HUES6 (cell line): ENCODE measurements at regions not wholly inside any gene's neighbourhood (a gene's known extent, or its start where the extent isn't known, plus 50 kb on each side); places are given as distances from the start of the nearest gene placed in this dataset.
"Not testable (repeated sequence)": the region's sequence is repeated elsewhere in the genome, so short reads cannot be mapped to it uniquely, and the experiment has no call there.

Source experiments
- H3K27ac ChIP-seq: 2 replicates; pipeline ENCODE4 v1.7.0; 2013; ENCODE audit warnings: low read depth, mild to moderate bottlenecking, low read length, inconsistent platforms
- H3K27me3 ChIP-seq: 2 replicates; pipeline ENCODE4 v1.6.1; 2013; ENCODE audit warnings: low read length; ENCODE audit not compliant: control insufficient read depth, insufficient read depth
- H3K36me3 ChIP-seq: 2 replicates; pipeline ENCODE4 v1.6.1; 2013; ENCODE audit warnings: low read length; ENCODE audit not compliant: control insufficient read depth, insufficient read depth
- H3K4me1 ChIP-seq: 2 replicates; pipeline ENCODE4 v1.6.1; 2013; ENCODE audit warnings: low read length; ENCODE audit not compliant: control insufficient read depth, insufficient read depth
- H3K4me3 ChIP-seq: 2 replicates; pipeline ENCODE4 v1.5.1; 2013; ENCODE audit warnings: low read depth, low read length
- H3K9ac ChIP-seq: one replicate; pipeline ENCODE4 v1.6.1; 2013; ENCODE audit warnings: mild to moderate bottlenecking, low read length
- H3K9me3 ChIP-seq: 2 replicates; pipeline ENCODE4 v1.6.1; 2013; ENCODE audit warnings: low read depth, low read length; ENCODE audit not compliant: control insufficient read depth, insufficient read depth

- Histone ChIP-seq H3K4me3 (no peak overlapping the region), H3K9ac (no peak overlapping the region), H3K9me3 (0 out of 2 replicates have a peak, but pooled peaks cover 2% of the 10 kb centered on the region), H3K36me3 (no peaks in the 10 kb centered on the region), H3K27ac (no peak overlapping the region), H3K27me3 (no peaks in the 10 kb centered on the region), H3K4me1 (no peaks in the 10 kb centered on the region)
Measured at GRCh38 chr7:12827219-12827821, 139.9 kb downstream of the ARL4A start.

GRCh38 chr7:12827920-12828319, 140.5 kb downstream of the ARL4A start:
- Histone ChIP-seq H3K4me1 (no peaks in the 10 kb centered on the region), H3K36me3 (no peaks in the 10 kb centered on the region), H3K27ac (no peak overlapping the region), H3K27me3 (no peaks in the 10 kb centered on the region), H3K9me3 (peaks cover 3% of the 10 kb centered on the region), H3K9ac (no peak overlapping the region), H3K4me3 (no peak overlapping the region)

GRCh38 chr7:12831024-12831423, 143.6 kb downstream of the ARL4A start:
- Histone ChIP-seq H3K9ac (no peak overlapping the region), H3K9me3 (peaks cover 24% of the 10 kb centered on the region), H3K4me1 (no peaks in the 10 kb centered on the region), H3K27me3 (no peaks in the 10 kb centered on the region), H3K27ac (no peak overlapping the region), H3K4me3 (no peak overlapping the region), H3K36me3 (no peaks in the 10 kb centered on the region)

DNA sequence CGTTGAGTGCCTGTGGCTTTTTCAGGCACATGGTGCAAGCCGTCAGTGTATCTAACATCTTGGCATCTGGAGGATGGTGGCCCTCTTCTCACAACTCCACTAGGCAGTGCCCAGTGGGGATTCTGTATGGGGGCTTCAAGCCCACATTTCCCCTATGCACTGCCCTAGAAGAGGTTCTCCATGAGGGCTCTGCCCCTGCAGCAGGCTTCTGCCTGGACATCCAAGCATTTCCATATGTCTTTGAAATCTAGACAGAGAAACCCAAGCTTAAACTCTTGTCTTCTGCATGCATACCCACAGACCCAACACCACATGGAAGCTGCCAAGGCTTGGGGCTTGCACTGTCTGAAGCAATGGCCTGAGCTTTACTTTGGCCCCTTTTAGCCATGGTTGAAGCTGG, 146.4 kb downstream of the ARL4A start:
- Histone ChIP-seq H3K27ac (no peak overlapping the region), H3K4me1 (peaks cover 3% of the 10 kb centered on the region; the same call in 1 of the 2 replicates), H3K27me3 (no peaks in the 10 kb centered on the region), H3K9ac (no peak overlapping the region), H3K4me3 (no peak overlapping the region), H3K36me3 (no peaks in the 10 kb centered on the region), H3K9me3 (peaks cover 24% of the 10 kb centered on the region)

DNA sequence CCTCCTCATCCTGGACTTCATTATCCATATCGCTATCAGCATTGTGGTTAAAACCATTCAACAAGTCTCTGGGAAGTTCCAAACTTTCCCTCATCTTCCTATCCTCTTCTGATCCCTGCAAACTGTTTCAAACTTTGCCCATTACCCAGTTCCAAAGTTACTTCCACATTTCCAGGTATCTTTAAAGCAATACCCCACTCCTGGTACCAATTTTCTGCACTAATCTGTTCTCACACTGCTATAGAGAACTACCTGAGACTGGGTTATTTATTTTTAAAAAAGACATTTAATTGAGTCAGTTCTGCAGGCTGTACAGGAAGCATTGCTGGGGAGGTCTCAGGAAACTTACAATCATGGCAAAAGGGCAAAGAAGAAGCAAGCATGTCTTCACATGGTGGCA, 147.3 kb downstream of the ARL4A start:
- Histone ChIP-seq H3K4me1 (peaks cover 9% of the 10 kb centered on the region), H3K27ac (no peak overlapping the region), H3K27me3 (no peaks in the 10 kb centered on the region), H3K9me3 (peaks cover 24% of the 10 kb centered on the region), H3K36me3 (no peaks in the 10 kb centered on the region), H3K4me3 (no peak overlapping the region), H3K9ac (no peak overlapping the region)

DNA sequence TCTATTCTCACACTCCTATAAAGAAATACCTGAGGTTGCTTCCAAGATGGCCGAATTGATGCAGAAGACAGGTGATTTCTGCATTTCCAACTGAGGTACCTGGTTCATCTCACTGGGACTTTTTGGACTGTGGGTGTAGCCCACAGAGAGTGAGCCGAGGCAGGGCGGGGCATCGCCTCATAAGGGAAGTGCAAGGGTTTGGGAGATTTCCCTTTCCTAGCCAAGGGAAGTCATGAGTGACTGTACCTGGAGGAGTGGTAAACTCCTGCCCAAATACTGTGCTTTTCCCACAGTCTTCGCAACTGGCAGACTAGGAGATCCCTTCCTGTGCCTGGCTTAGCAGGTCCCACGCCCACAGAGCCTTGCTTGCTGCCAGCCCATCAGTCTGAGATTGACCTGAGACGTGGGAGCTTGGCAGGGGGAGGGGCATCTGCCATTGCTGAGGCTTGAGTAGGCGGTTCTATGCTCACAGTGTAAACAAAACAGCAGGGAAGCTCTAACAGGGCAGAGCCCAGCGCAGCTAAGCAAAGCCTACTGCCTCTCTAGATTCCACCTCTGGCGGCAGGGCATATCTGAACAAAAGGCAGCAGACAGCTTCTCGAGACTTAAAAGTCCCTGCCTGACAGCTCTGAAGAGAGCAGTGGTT, 152.2 kb downstream of the ARL4A start:
- H3K27ac ChIP-seq, result no peak overlapping the region
- H3K4me1 ChIP-seq, result peaks cover 16% of the 10 kb centered on the region
- peak overlapping the region; percentile 52 for H3K4me3 ChIP-seq
- no peaks in the 10 kb centered on the region for H3K27me3 ChIP-seq
- H3K9ac ChIP-seq, result no peak overlapping the region
- no peaks in the 10 kb centered on the region for H3K36me3 ChIP-seq
- peaks cover 6% of the 10 kb centered on the region for H3K9me3 ChIP-seq

- H3K9me3 ChIP-seq, result peaks cover 25% of the 10 kb centered on the region
- H3K27me3 ChIP-seq, H3K4me3 ChIP-seq, H3K36me3 ChIP-seq, H3K4me1 ChIP-seq, H3K27ac ChIP-seq, H3K9ac ChIP-seq: not testable (repeated sequence)
Measured at GRCh38 chr7:12844732-12845131, 157.3 kb downstream of the ARL4A start.

DNA sequence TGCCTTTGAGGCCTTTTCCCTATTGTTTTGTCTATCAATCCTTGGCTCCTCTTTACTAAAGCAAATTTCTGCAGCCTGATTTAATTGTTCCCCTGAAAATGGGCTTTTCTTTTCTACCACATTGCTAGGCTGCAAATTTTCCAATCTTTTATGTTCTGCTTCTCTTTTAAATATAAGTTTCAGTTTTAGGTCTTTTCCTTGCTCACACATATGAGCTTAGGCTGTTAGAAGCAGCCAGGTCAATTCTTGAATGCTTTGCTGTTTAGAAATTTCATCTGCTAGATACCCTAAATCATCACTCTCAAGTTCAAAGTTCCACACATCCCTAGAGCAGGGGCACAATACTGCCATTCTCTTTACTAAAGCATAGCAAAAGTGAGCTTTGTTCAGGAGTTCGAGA, 159.6 kb downstream of the ARL4A start:
- no peak overlapping the region for H3K27ac ChIP-seq

DNA sequence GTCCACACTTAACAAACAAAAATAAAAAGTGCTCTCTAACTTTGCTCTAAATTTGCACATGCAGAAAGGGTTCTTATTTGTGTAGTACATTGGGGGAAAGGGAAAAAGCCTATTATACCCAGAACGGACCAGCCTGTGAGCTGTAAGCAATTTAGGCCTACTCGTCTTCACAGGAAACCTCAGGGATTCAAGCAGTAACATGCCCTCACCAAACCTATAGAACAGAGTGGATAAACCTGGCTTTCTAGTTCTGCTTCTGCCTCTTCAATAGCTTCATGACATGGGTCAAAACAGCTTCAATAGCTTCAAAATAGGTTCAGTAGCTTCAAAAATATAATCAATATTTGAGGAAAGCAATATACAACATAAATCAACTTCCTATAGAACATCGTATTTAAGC, 163.7 kb downstream of the ARL4A start:
- Histone ChIP-seq H3K36me3 (no peaks in the 10 kb centered on the region), H3K4me1 (no peaks in the 10 kb centered on the region), H3K9ac (no peak overlapping the region), H3K4me3 (no peak overlapping the region), H3K9me3 (peaks cover 19% of the 10 kb centered on the region), H3K27ac (no peak overlapping the region), H3K27me3 (no peaks in the 10 kb centered on the region)

More for the DNA sequence above, 159.6 kb downstream of the ARL4A start:
- H3K4me1 ChIP-seq, result no peaks in the 10 kb centered on the region
- H3K4me3 ChIP-seq, result no peak overlapping the region
- no peaks in the 10 kb centered on the region for H3K36me3 ChIP-seq
- H3K27me3 ChIP-seq, result no peaks in the 10 kb centered on the region
- H3K9ac ChIP-seq, result no peak overlapping the region
- peaks cover 25% of the 10 kb centered on the region for H3K9me3 ChIP-seq

DNA sequence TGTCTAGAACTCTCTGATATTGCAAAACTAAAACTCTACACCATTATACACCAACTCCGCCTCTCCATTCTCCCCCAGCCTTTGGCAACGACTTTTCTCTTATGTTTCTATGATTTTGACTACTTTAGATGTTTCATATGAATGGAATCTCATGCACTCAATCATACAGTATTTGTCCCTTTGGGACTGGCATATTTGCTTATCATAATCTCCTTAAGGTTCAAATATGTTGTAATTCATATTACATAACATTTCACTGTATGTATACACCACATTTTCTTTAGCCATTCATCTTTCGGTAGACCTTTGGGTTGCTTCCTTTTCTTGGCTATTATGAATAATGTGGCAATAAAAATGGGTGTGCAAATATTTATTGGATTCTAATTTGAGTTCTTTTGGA, 164.4 kb downstream of the ARL4A start:
- Histone ChIP-seq H3K4me3 (no peak overlapping the region), H3K36me3 (no peaks in the 10 kb centered on the region), H3K4me1 (no peaks in the 10 kb centered on the region), H3K27ac (no peak overlapping the region), H3K27me3 (no peaks in the 10 kb centered on the region), H3K9me3 (peaks cover 12% of the 10 kb centered on the region), H3K9ac (no peak overlapping the region)

- H3K9ac ChIP-seq, result no peak overlapping the region
- no peak overlapping the region for H3K27ac ChIP-seq
- no peak overlapping the region for H3K4me3 ChIP-seq
- H3K4me1 ChIP-seq, result no peaks in the 10 kb centered on the region
- no peaks in the 10 kb centered on the region for H3K36me3 ChIP-seq
- H3K27me3 ChIP-seq, result no peaks in the 10 kb centered on the region
- peaks cover 4% of the 10 kb centered on the region; the same call in 1 of the 2 replicates for H3K9me3 ChIP-seq
Measured at GRCh38 chr7:12855036-12855435, 167.6 kb downstream of the ARL4A start.
